IPS-18c (cell line): ENCODE measurements at regions not wholly inside any gene's neighbourhood (a gene's known extent, or its start where the extent isn't known, plus 50 kb on each side); places are given as distances from the start of the nearest gene placed in this dataset.
"Not testable (repeated sequence)": the region's sequence is repeated elsewhere in the genome, so short reads cannot be mapped to it uniquely, and the experiment has no call there.

Experiments used
- H3K4me3 ChIP-seq: 2 replicates; pipeline ENCODE4 v1.7.0; 2013; ENCODE audit warnings: low read depth, mild to moderate bottlenecking, low read length, moderate library complexity; ENCODE audit not compliant: insufficient read depth
- H3K9me3 ChIP-seq: one replicate; pipeline ENCODE4 v1.6.1; 2013; ENCODE audit warnings: mild to moderate bottlenecking, low read length, moderate library complexity; ENCODE audit not compliant: control insufficient read depth, insufficient read depth

DNA sequence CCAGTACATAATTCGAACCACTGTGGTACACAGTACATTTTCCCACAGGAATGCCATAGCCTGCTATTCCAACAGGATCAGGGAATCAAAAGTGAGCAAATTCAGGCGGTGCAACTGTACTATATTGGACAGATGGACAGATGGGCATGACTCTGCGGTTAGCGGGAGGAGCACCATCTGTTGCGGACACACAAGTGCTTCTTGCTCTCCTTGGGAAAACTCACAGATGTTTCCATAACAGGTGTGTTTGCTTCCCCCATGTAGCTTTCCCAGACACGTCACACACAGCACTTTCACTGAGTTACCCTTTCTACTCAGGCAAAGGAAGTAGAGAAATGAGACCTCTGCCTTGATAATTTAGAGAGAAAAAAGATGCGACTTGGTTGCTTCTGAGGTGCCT is 325.1 kb upstream of the THBS1 start:
- Histone ChIP-seq H3K9me3 (no peaks in the 10 kb centered on the region), H3K4me3 (no peak overlapping the region)

DNA sequence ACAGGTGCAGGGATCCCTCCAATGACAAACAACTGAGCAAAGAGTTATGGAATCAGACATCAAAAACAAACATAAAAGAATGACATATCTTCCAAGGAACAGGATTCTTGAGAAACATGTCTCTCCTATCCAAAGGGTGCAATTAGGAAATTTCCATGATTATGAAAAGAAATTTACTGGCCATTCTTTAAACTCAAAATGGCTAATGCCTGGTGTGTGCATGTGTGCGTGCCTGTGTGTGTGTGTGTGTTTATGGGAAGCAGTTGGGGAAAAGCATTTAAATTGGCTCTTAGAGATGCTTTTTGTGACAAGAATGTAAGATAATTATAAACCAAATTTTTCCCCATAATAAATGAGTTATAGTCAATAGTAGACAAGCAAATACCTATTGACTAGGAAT is 320.5 kb upstream of the THBS1 start:
- Histone ChIP-seq H3K4me3 (no peak overlapping the region), H3K9me3 (no peaks in the 10 kb centered on the region)

DNA sequence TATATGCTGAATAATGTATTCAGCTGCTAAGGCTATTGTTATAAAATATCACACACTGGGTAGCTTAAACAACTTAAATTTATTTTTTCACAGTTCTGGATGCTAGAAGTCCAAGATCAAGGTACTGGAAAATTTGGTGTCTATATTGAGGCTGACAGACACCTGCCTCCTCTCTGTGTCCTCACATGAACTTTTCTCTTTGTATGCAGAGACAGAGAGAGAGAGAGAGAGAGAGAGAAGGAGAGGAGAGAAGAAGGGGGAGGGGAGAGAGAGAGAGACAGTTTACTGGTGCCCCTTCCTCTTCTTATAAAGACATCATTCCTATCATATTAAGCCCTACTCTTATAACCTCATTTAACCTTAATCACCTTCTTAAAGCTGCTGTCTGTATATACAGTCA is 320.1 kb upstream of the THBS1 start:
- no peak overlapping the region for H3K4me3 ChIP-seq

DNA sequence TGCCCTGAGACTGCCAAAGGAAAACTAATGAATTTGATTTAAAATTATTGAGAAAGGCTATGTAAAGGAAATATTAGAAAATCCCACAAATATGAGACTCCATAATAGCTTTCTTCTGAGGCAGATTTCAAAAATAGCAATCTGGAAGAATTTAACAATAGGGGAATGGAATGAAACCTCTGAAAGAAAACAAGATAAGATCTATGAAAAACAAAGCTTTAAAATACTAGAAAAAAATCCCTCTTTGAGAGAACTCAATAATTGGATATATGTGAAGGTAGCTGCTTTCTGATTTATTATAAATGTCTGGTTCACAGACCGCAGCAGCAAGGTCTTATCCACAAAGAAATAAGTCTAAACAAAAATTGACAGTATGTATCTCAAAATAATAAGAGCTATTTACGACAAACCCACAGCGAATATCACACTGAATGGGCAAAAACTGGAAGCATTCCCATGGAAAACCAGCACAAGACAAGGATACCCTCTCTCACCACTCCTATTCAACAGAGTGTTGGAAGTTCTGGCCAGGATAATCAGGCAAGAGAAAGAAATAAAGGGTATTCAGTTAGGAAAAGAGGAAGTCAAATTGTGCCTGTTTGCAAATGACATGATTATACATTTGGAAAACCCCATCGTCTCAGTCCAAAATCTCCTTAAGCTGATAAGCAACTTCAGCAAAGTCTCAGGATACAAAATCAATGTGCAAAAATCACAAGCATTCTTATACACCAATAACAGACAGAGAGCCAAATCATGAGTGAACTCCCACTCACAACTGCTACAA is 319.3 kb upstream of the THBS1 start:
- not testable (repeated sequence) for H3K9me3 ChIP-seq, H3K4me3 ChIP-seq

More for the DNA sequence above, 320.1 kb upstream of the THBS1 start:
- H3K9me3 ChIP-seq, result no peaks in the 10 kb centered on the region

DNA sequence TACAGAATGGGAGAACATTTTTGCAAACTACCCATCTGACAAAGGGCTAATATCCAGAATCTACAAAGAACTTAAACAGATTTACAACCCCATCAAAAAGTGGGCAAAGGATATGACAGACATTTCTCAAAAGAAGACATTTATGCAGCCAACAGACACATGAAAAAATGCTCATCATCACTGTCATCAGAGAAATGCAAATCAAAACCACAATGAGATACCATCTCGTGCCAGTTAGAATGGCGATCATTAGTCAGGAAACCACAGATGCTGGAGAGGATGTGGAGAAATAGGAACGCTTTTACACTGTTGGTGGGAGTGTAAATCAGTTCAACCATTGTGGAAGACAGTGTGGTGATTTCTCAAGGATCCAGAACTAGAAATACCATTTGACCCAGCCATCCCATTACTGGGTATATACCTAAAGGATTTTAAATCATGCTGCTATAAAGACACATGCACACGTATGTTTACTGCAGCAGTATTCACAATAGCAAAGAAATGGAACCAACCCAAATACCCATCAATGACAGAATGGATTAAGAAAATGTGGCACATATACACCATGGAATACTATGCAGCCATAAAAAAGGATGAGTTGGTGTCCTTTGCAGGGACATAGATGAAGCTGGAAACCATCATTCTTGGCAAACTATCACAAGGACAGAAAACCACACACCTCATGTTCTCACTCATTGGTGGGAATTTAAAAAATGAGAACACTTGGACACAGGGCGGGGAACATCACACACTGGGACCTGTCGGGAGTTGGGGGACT is 317.7 kb upstream of the THBS1 start:
- H3K9me3 ChIP-seq, H3K4me3 ChIP-seq: not testable (repeated sequence)

DNA sequence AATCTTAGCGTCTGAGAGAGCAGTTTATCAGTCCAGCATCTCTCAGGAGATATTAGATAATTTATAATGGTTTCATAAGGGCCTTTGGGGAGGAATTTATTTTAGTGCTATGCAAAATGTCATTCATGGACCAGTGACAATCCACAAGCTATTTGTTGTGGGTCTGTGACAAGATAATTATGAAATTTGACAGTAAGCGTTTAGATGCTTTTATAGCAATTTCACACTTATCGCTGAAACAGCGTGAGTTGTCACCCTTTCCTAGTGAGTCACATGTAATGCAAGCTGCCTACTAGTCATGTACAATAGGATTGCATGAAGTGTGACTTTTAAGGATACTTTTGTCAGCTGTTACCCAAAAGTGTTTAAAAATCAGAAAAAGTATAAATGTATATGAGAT is 315.6 kb upstream of the THBS1 start:
- Histone ChIP-seq H3K9me3 (peaks cover 2% of the 10 kb centered on the region), H3K4me3 (no peak overlapping the region)

DNA sequence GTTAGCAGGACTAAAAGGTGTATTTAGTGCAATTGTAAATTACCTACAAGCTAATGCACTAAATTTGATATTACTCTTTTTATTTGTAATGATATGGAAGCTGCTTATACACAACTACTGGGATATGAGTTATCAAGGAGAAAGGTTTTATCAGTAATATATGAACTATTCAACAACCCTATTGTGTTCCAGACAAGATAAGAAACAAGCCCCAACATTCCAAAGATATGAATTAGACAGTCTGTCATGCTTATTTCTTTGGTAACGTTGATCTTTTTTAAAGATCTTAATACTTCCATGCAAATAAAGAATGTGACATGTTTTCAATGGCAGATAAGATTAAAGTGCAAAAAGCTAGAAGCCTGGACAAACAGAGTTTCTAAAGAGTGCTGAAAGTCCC is 314.0 kb upstream of the THBS1 start:
- H3K9me3 ChIP-seq, result peaks cover 2% of the 10 kb centered on the region
- no peak overlapping the region for H3K4me3 ChIP-seq

DNA sequence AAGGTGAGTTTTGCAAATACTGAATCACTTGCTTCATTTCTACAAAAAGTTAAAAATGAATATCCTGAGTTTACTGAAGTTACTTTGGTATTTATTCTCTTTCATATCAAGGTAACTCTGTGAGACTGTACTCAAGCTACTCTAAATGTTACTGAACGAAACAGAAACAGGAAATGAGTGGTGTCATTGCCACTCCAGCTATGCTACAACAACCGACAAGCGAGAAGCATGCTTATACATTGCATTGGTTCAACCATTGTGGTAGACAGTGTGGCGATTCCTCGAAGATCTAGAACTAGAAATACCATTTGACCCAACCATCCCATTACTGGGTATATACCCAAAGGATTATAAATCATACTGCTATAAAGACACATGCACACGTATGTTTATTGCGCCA is 313.2 kb upstream of the THBS1 start:
- peaks cover 2% of the 10 kb centered on the region for H3K9me3 ChIP-seq
- H3K4me3 ChIP-seq, result no peak overlapping the region

DNA sequence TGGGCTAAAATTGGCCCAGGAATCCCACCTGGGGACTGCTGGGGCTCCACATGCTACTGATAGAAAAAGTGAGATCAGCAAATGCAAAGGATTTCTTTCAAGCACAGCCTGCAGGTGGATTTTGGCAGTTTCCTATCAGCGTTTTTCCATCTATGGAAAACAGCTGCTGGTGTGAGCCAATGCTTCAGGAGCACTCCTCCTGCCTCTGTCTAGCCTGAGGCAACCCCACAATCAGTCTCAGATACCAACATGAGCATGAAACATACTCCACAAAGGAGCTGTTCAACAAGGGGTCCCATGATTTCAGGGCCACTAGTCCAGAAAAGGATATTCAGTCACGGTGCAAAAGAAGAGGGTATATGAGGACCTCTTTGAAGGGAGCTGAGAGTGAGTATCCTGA is 311.5 kb upstream of the THBS1 start:
- H3K9me3 ChIP-seq, result peaks cover 2% of the 10 kb centered on the region
- H3K4me3 ChIP-seq, result no peak overlapping the region

DNA sequence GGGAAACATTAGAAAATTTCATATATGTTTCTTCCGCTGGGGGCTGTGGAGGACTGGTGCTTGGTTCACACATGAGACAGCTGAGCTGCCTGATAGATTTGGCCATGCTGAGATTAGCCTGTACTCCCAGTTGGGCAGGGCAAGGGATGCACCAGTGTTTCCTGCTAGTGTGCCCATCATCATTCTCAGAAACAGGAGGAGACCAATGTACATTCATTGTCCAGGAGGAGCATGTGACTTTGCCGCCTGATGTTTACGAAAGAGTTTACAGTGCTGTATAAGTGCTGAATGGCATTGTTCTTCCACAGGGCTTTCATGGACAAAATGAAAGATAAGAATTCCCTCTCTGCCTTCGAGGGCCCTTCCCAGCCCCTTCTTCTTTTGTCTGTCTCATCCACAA is 311.1 kb upstream of the THBS1 start:
- H3K4me3 ChIP-seq, result no peak overlapping the region

DNA sequence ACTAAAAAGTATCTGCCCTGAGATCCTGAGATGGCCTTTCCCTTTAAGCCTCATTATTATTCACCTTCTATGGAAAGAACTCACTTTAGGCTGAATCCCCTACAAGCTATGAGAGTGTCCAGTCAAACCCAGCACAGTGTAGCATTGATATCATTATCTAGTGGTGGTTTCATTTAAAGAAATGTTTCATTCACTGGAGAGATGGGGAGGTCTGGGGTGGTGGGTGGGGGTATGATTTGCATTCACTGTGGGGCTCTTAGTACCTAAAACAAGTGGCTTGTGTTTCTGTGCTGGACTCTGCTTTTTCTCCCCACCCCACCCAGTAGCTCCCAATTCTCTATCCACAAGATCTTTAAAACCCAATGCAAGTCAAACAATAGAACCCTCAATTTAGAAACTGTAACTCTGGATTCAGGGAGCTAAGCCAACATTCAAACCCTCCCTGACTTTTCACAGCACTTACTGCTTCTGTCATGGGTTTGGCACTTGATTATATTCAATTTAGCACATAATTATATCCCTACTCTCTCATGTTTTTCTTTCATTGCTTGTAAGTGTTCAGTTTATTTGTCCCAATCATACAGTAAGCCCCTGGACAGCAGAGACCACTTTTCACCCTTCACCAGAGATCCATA is 310.5 kb upstream of the THBS1 start:
- no peak overlapping the region for H3K4me3 ChIP-seq
- peaks cover 2% of the 10 kb centered on the region for H3K9me3 ChIP-seq

More for the DNA sequence above, 311.1 kb upstream of the THBS1 start:
- H3K9me3 ChIP-seq, result peaks cover 2% of the 10 kb centered on the region

DNA sequence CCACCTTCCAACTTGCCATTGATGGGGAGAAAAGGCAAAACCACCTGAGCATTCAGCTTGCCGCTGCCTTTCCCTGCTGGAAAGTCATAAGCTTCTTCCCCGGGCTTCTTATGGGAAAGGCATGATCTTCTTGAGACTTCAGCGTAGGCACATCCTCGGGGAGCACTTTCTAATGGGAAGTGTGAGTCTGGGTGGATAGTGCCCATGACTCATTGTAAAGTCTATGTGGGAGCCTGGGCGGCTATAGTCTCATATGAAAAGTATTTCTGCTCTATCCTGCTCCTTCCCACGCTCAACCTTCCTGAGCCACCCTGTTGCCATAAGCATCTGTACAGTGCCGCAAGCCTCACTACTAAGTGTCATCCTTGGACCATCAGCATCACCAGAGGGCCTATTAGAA is 309.9 kb upstream of the THBS1 start:
- no peak overlapping the region for H3K4me3 ChIP-seq

DNA sequence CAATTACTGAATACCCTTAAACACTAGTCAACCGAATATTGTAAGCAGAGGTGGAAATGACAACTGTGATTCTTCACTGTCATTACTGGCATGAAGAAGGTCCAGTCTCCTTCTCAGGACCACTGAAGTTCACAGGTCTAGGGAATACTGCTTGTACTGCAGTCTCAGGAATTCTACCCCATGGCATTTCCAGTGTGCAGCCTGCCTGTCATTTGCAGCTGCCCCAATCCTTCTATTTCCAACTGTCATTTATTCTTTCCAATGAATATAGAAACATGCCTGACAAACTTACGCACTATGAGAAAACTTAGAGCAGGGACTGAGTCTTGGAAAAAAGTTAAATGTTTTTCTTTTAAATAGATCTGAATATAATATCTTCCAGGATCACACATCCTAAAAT is 308.0 kb upstream of the THBS1 start:
- H3K4me3 ChIP-seq, result no peak overlapping the region

More for the DNA sequence above, 309.9 kb upstream of the THBS1 start:
- H3K9me3 ChIP-seq, result peaks cover 2% of the 10 kb centered on the region

DNA sequence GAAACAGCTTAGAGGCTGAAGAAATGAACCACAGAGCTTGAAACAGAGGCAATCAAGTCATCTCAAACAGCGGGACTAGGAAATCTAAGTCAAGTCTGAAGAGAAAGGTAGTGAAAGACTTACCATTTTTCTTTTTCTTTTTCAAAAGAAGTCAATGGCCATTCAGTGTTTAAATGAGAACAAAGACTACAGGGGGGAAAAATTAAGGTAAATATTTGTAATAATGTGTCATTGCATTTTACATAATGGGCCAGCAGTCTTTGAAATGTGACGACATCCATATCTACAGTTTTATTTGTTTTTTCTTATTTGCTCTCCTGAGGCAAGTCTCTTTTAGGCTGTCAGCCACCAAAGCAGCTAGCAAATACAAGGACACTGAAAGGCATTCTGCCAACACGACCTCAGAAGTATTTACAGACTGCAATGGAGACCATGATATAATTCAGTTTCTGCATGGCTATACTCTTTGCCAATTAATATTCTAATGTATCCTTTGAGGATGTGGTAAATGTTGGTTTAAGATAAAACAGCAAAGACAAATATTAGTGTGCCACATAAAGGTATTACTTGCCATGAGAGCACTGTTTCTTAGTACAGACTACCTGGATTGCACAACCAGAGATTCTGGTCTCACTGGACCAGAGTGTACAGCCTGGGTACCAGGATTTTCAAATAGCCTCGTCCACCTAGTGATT is 307.0 kb upstream of the THBS1 start:
- H3K9me3 ChIP-seq, result peaks cover 2% of the 10 kb centered on the region
- no peak overlapping the region for H3K4me3 ChIP-seq

More for the DNA sequence above, 308.0 kb upstream of the THBS1 start:
- peaks cover 2% of the 10 kb centered on the region for H3K9me3 ChIP-seq

DNA sequence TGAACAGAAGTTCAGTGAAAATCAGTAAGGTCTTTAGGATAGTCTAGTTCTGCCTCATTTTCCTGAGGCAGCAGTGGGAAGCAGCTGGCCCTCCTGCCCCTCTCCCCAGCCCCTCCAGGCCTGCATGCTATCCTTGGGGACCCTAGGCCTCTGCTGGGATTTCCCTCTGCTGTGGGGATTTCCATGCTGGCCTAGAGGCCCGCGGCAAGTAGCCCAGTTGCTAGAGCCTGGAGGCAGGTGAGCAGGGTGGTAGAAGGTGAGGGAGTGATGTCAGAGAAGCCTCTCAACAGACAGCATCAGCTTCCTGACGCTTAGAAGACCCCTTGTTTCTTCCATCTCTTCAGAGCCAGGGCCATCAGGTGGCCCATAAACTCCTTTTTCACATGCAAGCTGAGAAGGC is 305.8 kb upstream of the THBS1 start:
- H3K9me3 ChIP-seq, result no peaks in the 10 kb centered on the region
- no peak overlapping the region; the same call in 1 of the 2 replicates for H3K4me3 ChIP-seq

DNA sequence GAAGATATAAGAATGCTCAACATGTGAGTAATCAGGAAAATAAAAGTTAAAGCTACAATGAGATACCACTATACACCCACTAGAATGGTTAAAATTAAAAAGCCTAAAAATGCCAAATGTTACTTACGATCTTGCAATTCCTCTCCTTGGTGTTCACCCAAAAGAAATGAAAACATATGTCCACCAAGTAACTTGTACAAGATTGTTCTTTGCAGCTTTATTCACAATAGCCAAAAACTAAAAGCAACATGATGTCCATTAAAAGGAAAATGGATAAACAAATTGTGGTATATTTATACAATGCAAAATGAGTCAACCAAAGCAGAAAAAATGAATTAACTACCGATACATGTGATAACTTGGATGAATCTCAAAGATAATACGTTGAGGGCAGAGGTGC is 301.6 kb upstream of the THBS1 start:
- no peaks in the 10 kb centered on the region for H3K9me3 ChIP-seq
- H3K4me3 ChIP-seq, result no peak overlapping the region

DNA sequence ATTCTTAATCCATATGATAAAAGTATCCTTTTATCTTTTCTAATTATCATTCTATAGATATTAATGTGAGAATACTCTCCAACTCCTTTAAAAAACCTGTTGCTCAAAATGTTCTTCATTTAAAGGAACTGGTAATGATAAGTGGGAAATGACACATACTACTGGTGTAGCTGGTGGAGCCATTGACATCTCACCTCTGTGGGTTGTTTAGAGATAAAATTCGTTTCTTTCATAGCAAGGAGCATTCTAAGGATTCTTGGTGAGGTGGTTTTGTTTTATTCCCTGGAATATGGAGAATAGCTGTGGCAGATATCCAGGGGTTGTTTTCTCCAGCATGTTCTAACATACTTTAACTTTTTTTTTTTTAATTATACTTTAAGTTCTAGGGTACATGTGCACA is 299.8 kb upstream of the THBS1 start:
- no peak overlapping the region for H3K4me3 ChIP-seq
- H3K9me3 ChIP-seq, result no peaks in the 10 kb centered on the region
